Astrocyte of the cerebellum (primary cell): ENCODE measurements at regions not wholly inside any gene's neighbourhood (a gene's known extent, or its start where the extent isn't known, plus 50 kb on each side); places are given as distances from the start of the nearest gene placed in this dataset.

ENCODE experiments used
- DNase-seq: peaks from one replicate; pipeline ENCODE4 v3.0.0-alpha.2; 2011; ENCODE audit warnings: low read depth
- H3K4me3 ChIP-seq: 2 replicates; pipeline ENCODE4 v1.5.1; 2011; ENCODE audit warnings: mild to moderate bottlenecking, low read depth, low read length, moderate library complexity
- CTCF ChIP-seq: IDR thresholded peaks from 2 replicates; pipeline ENCODE4 v1.5.1; 2012; ENCODE audit warnings: low read length, low read depth, moderate library complexity, mild to moderate bottlenecking; ENCODE audit errors: missing control alignments
- in situ Hi-C: cut with HindIII; loops from 2 replicates; pipeline ENCODE4 v1.10.0; 2017; ENCODE audit warnings: low sequenced_read_pairs

GRCh38 chr3:96192966-96193550, 621.3 kb upstream of the EPHA6 start:
- in situ Hi-C loops = no loop called here
- DNase-seq = no peak
- H3K4me3 ChIP-seq = no peak overlapping the region
- no peak for TF ChIP-seq CTCF

GRCh38 chr3:96200897-96201296, 613.5 kb upstream of the EPHA6 start:
- TF ChIP-seq CTCF = no peak
- in situ Hi-C loops = no loop called here
- no peak overlapping the region for H3K4me3 ChIP-seq
- no peak for DNase-seq

- no peak for DNase-seq
- H3K4me3 ChIP-seq = no peak overlapping the region
- in situ Hi-C loops = no loop called here
- no peak for TF ChIP-seq CTCF
Measured at GRCh38 chr3:96201463-96201862, 612.9 kb upstream of the EPHA6 start.

GRCh38 chr3:96202181-96202580, 612.2 kb upstream of the EPHA6 start:
- no peak overlapping the region for H3K4me3 ChIP-seq
- no peak for TF ChIP-seq CTCF
- DNase-seq = no peak
- in situ Hi-C loops = no loop called here

- in situ Hi-C loops = no loop called here
- no peak overlapping the region for H3K4me3 ChIP-seq
- no peak for DNase-seq
- TF ChIP-seq CTCF = no peak
Measured at GRCh38 chr3:96209699-96210098, 604.7 kb upstream of the EPHA6 start.

GRCh38 chr3:96213393-96213792, 601.0 kb upstream of the EPHA6 start:
- in situ Hi-C loops = no loop called here
- DNase-seq = no peak
- TF ChIP-seq CTCF = no peak

GRCh38 chr3:96214941-96215340, 599.5 kb upstream of the EPHA6 start:
- no peak for DNase-seq
- no peak for TF ChIP-seq CTCF
- in situ Hi-C loops = no loop called here
- no peak overlapping the region for H3K4me3 ChIP-seq

More at GRCh38 chr3:96213393-96213792, 601.0 kb upstream of the EPHA6 start:
- no peak overlapping the region for H3K4me3 ChIP-seq
